Renal pelvis (tissue), 1 donor: ENCODE measurements at regions not wholly inside any gene's neighbourhood (a gene's known extent, or its start where the extent isn't known, plus 50 kb on each side); places are given as distances from the start of the nearest gene placed in this dataset.

Source experiments
- DNase-seq: peaks from one replicate; pipeline ENCODE4 v3.0.0-alpha.2; 2013

DNA sequence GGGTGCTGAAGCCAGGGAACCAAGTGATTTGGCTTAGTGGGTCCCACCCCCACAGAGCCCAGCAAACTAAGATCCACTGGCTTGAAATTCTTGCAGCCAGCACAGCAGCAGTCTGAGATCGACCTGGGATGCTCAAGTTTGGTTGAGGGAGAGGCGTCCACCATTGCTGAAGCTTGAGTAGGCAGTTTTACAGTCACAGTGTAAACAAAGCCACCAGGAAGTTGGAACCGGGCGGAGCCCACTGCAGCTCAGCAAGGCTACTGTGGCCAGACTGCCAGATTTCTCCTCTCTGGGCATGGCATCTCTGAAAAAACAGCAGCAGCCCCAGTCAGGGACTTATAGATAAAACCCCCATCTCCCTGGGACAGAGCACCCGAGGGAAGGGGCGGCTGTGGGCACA, 424.1 kb upstream of the TENM4 start:
- no peak for DNase-seq

DNA sequence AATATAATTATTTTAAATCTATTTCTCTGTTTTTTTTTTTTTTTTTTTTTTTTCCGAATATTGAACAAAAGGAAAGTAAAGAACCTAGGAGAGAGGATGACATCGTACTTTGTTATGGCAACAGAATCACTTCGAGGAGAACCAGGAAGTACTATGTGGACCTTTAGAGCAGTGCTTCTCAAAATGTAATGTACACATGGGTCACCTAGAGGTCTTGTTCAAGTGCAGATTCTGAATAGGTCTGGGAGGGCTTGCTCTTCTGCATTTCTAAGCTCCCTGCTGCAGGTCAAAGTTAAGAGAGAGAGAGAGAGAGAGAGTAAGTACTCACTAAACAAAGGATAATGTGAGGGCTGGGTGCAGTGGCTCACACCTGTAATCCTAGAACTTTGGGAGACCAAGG, 419.5 kb upstream of the TENM4 start:
- no peak for DNase-seq

GRCh38 chr11:79857377-79858214, 416.8 kb upstream of the TENM4 start:
- DNase-seq: no peak

DNA sequence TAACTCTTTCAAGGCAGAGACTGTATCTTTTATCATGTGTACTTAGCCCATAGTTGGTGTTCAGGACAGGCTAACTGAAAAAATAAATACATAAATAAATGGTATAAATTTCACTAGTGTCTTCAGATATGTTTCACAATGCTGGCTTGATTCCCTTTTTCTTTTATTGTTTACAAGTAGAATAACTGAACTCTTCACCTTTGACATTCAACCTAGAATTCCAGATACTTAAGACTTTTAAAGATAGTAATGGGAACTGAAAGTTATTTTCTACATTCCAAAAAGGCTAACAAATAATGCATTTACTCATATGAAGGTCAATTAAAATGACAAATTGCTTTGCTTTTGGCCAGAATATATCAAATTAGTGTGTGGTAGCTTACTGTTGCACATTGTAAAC, 411.3 kb upstream of the TENM4 start:
- peak; percentile 55 for DNase-seq

DNA sequence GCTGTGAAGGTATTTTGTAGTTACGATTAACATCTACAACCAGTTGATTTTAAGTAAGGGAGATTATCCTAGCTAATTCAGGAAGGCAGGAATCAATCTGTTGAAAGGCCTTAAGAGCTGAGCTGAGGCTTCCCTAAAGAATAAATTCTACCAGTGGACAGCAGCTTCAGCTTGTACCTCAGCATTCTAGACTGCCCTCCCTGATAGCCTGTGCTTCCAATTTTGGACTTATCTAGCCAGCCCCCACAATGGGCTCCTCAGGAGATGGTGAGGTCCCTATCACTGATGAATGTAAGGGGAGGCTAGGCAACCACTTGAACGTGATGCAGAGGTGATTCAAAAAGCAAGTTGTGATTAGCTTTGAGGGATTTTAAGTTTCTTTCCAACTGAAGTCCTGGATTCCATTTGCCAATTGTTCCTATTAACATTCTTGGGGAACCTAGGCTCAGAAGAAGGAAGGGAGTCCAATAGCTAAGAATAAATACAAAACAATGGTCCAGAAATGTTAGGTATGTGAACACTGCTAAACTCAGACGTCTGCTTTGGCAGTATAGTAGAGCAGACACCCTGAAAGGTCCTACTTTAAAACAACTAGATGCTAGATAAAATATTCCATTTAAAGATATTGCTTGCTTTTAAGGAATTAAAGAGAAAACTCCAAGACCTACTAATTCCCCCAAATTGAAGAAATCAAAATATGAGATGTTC, 404.3 kb upstream of the TENM4 start:
- DNase-seq: no peak

- no peak for DNase-seq
Measured at GRCh38 chr11:79834015-79834414, 393.2 kb upstream of the TENM4 start.

DNA sequence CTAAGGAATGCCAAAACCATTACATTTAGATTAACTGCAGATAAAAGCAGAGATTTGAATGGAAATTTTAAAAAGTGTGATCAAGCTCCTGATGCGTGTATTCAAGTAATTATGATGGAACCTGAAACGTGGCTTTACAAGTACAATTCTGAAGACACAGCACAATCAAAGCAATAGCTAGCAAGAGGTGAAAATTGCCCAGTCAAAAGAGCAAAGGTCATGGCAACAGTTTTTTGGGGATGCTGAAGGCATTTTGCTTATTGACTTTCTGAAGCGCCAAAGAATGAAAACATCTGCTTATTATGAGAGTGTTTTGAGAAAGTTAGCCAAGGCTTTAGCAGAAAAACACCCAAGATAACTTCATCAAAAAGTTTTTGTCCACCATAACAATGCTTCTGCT, 389.6 kb upstream of the TENM4 start:
- no peak for DNase-seq

DNA sequence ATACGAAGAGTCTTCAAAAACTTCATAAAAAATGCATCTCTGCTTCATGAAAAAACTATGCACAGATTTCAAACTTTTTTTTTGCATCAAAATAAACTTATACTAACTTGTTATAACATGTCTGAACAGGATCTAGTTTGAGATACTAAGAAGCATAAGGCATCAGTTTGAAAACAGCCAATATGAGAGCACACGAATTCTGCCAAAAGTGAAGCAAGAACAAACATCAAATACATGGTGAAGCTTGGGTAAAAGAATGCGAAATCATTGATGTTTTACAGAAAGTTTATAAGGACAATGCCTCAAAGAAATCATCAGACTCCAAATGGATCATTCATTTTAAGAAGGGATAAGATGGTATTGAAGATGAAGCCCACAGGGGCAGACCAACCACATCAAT, 389.1 kb upstream of the TENM4 start:
- DNase-seq: no peak

- DNase-seq: no peak
Measured at GRCh38 chr11:79822766-79823165, 381.9 kb upstream of the TENM4 start.

- no peak for DNase-seq
Measured at GRCh38 chr11:79813551-79813950, 372.7 kb upstream of the TENM4 start.

DNA sequence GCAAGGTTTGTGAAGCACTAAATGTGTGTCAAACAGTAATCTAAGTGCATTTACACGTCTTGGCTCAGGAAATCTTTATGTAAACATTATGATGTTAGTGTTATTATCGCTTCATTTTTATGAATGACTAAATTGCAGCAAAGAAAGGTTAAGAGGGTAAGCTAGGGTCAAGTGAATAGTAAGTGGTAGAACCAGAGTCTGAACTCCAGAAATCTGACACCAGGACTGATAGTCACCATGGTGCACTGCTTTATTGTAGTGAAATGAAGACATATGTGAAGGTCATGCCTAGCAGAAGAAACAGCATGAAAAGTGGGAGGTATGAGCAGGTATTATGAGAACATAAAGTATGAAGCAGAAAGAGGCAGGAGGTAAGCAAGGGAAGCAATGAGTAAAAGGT, 368.7 kb upstream of the TENM4 start:
- no peak for DNase-seq

GRCh38 chr11:79807506-79807905, 366.7 kb upstream of the TENM4 start:
- no peak for DNase-seq

DNA sequence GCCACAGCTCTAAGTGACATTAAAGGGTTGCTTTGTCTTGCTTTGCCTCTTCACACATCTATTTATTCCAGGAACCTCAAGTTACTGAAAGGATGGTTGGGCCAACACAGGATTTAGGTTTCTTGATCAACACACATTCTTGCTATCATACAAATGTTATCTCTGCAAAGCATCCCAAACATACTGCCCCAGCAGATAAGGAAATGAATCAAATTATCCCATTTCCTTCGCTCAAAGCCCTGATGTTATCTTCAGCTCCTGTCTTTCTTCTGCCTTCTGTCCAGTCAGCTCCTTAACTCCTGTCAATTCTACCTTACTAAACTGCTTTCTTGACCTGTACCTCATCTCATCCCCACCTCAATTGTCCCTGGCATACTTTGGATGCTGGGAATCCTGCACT, 355.9 kb upstream of the TENM4 start:
- no peak for DNase-seq

DNA sequence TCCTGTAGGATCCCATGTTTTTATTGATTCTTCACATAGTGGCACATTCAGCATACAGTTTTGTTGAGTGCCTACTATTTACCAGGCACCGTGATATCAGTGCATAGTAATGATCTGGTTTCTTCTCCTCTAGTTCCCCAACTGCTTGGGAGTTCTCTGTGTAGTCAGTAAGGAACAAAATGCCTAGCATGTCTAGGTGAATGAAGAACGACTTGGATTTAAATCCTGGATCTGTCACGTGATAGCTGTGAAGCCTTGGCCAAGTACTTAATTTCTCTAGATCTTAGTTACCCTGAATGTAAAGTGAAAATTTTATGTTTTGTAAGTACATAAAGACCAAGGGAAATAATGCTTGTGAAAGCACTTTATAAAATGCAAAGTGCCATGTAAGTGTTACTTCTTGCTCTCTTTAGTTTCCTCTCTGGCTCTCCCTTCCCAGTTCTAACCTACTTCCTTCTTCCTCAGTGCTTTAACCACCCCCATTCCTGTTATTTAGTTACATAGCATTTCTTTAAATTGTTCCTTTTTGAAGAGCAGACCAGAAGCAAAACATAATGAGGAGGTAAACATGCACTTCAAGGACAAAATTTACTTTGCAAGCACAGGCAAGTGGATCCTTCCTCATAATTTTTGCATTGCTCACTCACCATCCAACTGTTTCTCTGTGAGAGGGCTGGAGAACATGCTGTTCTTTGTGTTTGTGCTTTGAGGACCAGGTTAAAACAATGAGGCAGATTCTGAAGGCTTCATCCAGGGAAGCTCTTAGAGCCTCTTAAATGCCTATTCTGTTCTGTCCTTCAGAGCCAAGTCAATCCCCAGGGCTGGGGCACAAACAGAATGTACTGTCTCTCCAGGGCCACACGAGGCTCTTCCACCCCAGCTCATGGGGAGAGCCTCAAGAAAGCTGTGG, 353.9 kb upstream of the TENM4 start:
- DNase-seq: no peak

- no peak for DNase-seq
Measured at GRCh38 chr11:79794057-79794456, 353.2 kb upstream of the TENM4 start.

DNA sequence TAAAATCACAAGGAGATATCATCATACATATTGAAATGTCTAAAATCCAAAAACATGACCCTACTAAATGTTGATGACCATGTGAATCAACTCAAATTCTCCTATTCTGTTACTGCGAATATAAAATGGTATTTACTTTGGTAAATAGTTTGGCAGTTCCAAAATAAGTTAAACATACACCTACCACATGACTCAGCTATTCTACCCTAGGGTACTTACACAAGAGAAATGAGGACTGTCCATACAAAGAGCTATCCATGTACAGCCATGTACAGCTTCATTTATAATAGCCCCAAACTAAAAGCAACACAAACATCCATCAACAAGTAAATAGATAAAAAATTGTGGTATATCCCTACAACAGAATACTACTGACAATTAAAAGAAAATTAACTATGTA, 346.1 kb upstream of the TENM4 start:
- no peak for DNase-seq

GRCh38 chr11:79783833-79784232, 343.0 kb upstream of the TENM4 start:
- DNase-seq: no peak

- DNase-seq: no peak
Measured at GRCh38 chr11:79768343-79768742, 327.5 kb upstream of the TENM4 start.

DNA sequence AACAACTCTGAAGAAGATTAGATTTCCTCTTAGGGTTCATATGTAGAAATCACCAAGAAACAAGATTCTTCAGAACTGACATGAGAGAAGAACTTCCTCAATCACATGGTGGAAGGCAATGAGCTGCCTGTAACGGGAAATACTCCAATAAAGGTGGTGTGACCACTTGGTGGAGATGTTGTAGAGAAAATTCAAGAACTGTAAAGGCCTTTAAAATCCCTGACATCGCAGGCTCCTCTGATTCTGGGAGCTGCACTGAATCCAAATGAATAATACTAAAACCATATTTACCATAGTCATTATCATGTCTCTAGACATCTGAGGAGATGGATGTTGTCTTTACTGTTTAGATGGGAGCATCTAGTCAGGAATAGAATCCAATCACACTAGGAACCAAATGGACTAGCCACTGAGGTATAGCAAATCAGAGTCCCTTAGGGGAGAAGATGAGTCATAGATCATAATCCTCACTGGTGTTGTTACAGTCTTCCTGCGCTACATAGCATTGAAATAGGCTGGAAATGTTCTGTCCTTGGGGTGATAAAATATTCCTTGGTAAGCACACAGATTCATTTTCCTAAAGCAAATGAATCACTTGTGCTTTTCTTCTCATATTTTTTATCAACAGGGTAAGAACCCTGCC, 321.6 kb upstream of the TENM4 start:
- DNase-seq: peak; percentile 23

- DNase-seq: no peak
Measured at GRCh38 chr11:79758325-79758724, 317.5 kb upstream of the TENM4 start.

DNA sequence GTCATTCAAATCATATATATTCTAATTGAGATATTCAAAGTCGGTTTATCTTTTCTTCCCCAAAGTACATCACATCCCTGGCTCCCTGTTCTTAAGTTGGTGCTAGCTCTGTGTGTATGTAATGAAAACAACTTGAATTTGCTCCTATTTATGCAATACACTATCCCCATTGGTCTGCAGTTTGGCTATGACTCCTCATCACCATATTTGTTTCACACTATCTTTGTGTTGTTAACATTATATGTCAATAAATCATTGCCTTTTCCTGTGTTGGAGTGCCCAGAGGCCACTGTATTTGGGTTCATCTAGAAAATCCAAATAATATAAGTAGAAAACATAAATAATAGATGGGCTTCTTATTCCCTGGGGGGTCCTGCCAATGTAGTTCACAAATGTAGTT, 306.6 kb upstream of the TENM4 start:
- no peak for DNase-seq

GRCh38 chr11:79744941-79745340, 304.1 kb upstream of the TENM4 start:
- no peak for DNase-seq
